IPS-20b (cell line): ENCODE measurements at regions not wholly inside any gene's neighbourhood (a gene's known extent, or its start where the extent isn't known, plus 50 kb on each side); places are given as distances from the start of the nearest gene placed in this dataset.

Experiments used
- H3K27ac ChIP-seq: one replicate; pipeline ENCODE4 v1.5.1; 2013; ENCODE audit warnings: low read length
- H3K27me3 ChIP-seq: 2 replicates; pipeline ENCODE4 v1.6.1; 2013; ENCODE audit warnings: mild to moderate bottlenecking, low read length, inconsistent platforms; ENCODE audit not compliant: insufficient read depth
- H3K36me3 ChIP-seq: 2 replicates; pipeline ENCODE4 v1.6.1; 2013; ENCODE audit warnings: low read depth, mild to moderate bottlenecking, inconsistent platforms, low read length, moderate library complexity; ENCODE audit not compliant: insufficient read depth
- H3K4me1 ChIP-seq: 2 replicates; pipeline ENCODE4 v1.6.1; 2013; ENCODE audit warnings: mild to moderate bottlenecking, control low read depth, inconsistent platforms, low read length, moderate library complexity; ENCODE audit not compliant: insufficient read depth
- H3K4me3 ChIP-seq: 2 replicates; pipeline ENCODE4 v1.5.1; 2013; ENCODE audit warnings: mild to moderate bottlenecking, low read length, inconsistent platforms
- H3K9ac ChIP-seq: 2 replicates; pipeline ENCODE4 v1.6.1; 2013; ENCODE audit warnings: low read depth, mild to moderate bottlenecking, inconsistent platforms, low read length, moderate library complexity
- H3K9me3 ChIP-seq: 2 replicates; pipeline ENCODE4 v1.6.1; 2013; ENCODE audit warnings: mild to moderate bottlenecking, low read depth, low read length, inconsistent platforms; ENCODE audit not compliant: insufficient read depth

- no peaks in the 10 kb centered on the region for H3K4me1 ChIP-seq
- H3K36me3 ChIP-seq: no peaks in the 10 kb centered on the region
- H3K9ac ChIP-seq: no peak overlapping the region
- H3K9me3 ChIP-seq: no peaks in the 10 kb centered on the region
- no peaks in the 10 kb centered on the region for H3K27me3 ChIP-seq
- no peak overlapping the region for H3K4me3 ChIP-seq
- no peak overlapping the region for H3K27ac ChIP-seq
Measured at GRCh38 chr1:221454096-221454495, 287.8 kb downstream of the DUSP10 start.

GRCh38 chr1:221456918-221457317 is 285.0 kb downstream of the DUSP10 start:
- Histone ChIP-seq H3K27ac (no peak overlapping the region), H3K9me3 (no peaks in the 10 kb centered on the region), H3K36me3 (no peaks in the 10 kb centered on the region), H3K27me3 (no peaks in the 10 kb centered on the region), H3K4me3 (no peak overlapping the region), H3K4me1 (no peaks in the 10 kb centered on the region), H3K9ac (no peak overlapping the region)

- no peak overlapping the region for H3K27ac ChIP-seq
- H3K36me3 ChIP-seq: no peaks in the 10 kb centered on the region
- no peak overlapping the region for H3K9ac ChIP-seq
- no peak overlapping the region for H3K4me3 ChIP-seq
- H3K27me3 ChIP-seq: no peaks in the 10 kb centered on the region
- no peaks in the 10 kb centered on the region for H3K4me1 ChIP-seq
- H3K9me3 ChIP-seq: no peaks in the 10 kb centered on the region
Measured at GRCh38 chr1:221457685-221458446, 284.0 kb downstream of the DUSP10 start.

GRCh38 chr1:221458447-221459156 is 283.3 kb downstream of the DUSP10 start:
- Histone ChIP-seq H3K36me3 (no peaks in the 10 kb centered on the region), H3K27me3 (no peaks in the 10 kb centered on the region), H3K9me3 (no peaks in the 10 kb centered on the region), H3K4me1 (no peaks in the 10 kb centered on the region), H3K4me3 (no peak overlapping the region), H3K27ac (no peak overlapping the region), H3K9ac (no peak overlapping the region)

GRCh38 chr1:221459558-221459957 is 282.3 kb downstream of the DUSP10 start:
- Histone ChIP-seq H3K27ac (no peak overlapping the region), H3K36me3 (no peaks in the 10 kb centered on the region), H3K4me1 (no peaks in the 10 kb centered on the region), H3K9me3 (no peaks in the 10 kb centered on the region), H3K4me3 (no peak overlapping the region), H3K9ac (no peak overlapping the region), H3K27me3 (no peaks in the 10 kb centered on the region)

- H3K9me3 ChIP-seq: no peaks in the 10 kb centered on the region
- H3K27me3 ChIP-seq: no peaks in the 10 kb centered on the region
- H3K4me1 ChIP-seq: no peaks in the 10 kb centered on the region
- H3K4me3 ChIP-seq: no peak overlapping the region
- H3K27ac ChIP-seq: no peak overlapping the region
- no peaks in the 10 kb centered on the region for H3K36me3 ChIP-seq
- no peak overlapping the region for H3K9ac ChIP-seq
Measured at GRCh38 chr1:221462345-221462744, 279.5 kb downstream of the DUSP10 start.

- Histone ChIP-seq H3K4me1 (no peaks in the 10 kb centered on the region), H3K9ac (no peak overlapping the region), H3K27ac (no peak overlapping the region), H3K4me3 (no peak overlapping the region), H3K27me3 (no peaks in the 10 kb centered on the region), H3K9me3 (no peaks in the 10 kb centered on the region), H3K36me3 (no peaks in the 10 kb centered on the region)
Measured at GRCh38 chr1:221468546-221468945, 273.3 kb downstream of the DUSP10 start.

- Histone ChIP-seq H3K4me3 (no peak overlapping the region), H3K36me3 (no peaks in the 10 kb centered on the region), H3K9me3 (no peaks in the 10 kb centered on the region), H3K27me3 (no peaks in the 10 kb centered on the region), H3K27ac (no peak overlapping the region), H3K4me1 (no peaks in the 10 kb centered on the region), H3K9ac (no peak overlapping the region)
Measured at GRCh38 chr1:221469476-221469875, 272.4 kb downstream of the DUSP10 start.

- Histone ChIP-seq H3K9ac (no peak overlapping the region), H3K4me1 (no peaks in the 10 kb centered on the region), H3K9me3 (no peaks in the 10 kb centered on the region), H3K27ac (no peak overlapping the region), H3K27me3 (no peaks in the 10 kb centered on the region), H3K4me3 (no peak overlapping the region), H3K36me3 (no peaks in the 10 kb centered on the region)
Measured at GRCh38 chr1:221470000-221470698, 271.7 kb downstream of the DUSP10 start.

GRCh38 chr1:221473411-221473810 is 268.5 kb downstream of the DUSP10 start:
- no peak overlapping the region for H3K9ac ChIP-seq
- H3K4me1 ChIP-seq: no peaks in the 10 kb centered on the region
- no peak overlapping the region for H3K4me3 ChIP-seq
- H3K36me3 ChIP-seq: no peaks in the 10 kb centered on the region
- H3K27ac ChIP-seq: no peak overlapping the region
- no peaks in the 10 kb centered on the region for H3K9me3 ChIP-seq
- H3K27me3 ChIP-seq: no peaks in the 10 kb centered on the region

GRCh38 chr1:221477252-221477651 is 264.6 kb downstream of the DUSP10 start:
- Histone ChIP-seq H3K27ac (no peak overlapping the region), H3K9ac (no peak overlapping the region), H3K9me3 (no peaks in the 10 kb centered on the region), H3K4me1 (no peaks in the 10 kb centered on the region), H3K4me3 (no peak overlapping the region), H3K27me3 (no peaks in the 10 kb centered on the region), H3K36me3 (no peaks in the 10 kb centered on the region)
